ENCODE measurements at regions not wholly inside any gene's neighbourhood (a gene's known extent, or its start where the extent isn't known, plus 50 kb on each side); places are given as distances from the start of the nearest gene placed in this dataset.
"Not testable (repeated sequence)": the region's sequence is repeated elsewhere in the genome, so short reads cannot be mapped to it uniquely, and the experiment has no call there.

GRCh38 chr11:23318670-23319069 is 458.4 kb upstream of the CCDC179 start:
- no peak for TF ChIP-seq CTCF (IDR thresholded peaks at IDR 0.05; ENCODE audit: insufficient read depth, low read depth, low read length, missing control alignments)
- no peak overlapping the region for H3K4me3 ChIP-seq (ENCODE audit: low read depth, low read length)
- no peak for DNase-seq (ENCODE audit: low read depth)

GRCh38 chr11:23320131-23320530 is 459.9 kb upstream of the CCDC179 start:
- no peak for DNase-seq (ENCODE audit: low read depth)
- TF ChIP-seq CTCF (IDR thresholded peaks at IDR 0.05; ENCODE audit: insufficient read depth, low read depth, low read length, missing control alignments) = no peak
- no peak overlapping the region for H3K4me3 ChIP-seq (ENCODE audit: low read depth, low read length)

- H3K4me3 ChIP-seq (ENCODE audit: low read depth, low read length); DNase-seq (ENCODE audit: low read depth): not testable (repeated sequence)
Measured at GRCh38 chr11:23335586-23335985, 475.3 kb upstream of the CCDC179 start.

GRCh38 chr11:23336961-23337360 is 476.7 kb upstream of the CCDC179 start:
- H3K4me3 ChIP-seq (ENCODE audit: low read depth, low read length) = no peak overlapping the region
- no peak for DNase-seq (ENCODE audit: low read depth)
- TF ChIP-seq CTCF (IDR thresholded peaks at IDR 0.05; ENCODE audit: insufficient read depth, low read depth, low read length, missing control alignments) = no peak

- no peak overlapping the region for H3K4me3 ChIP-seq (ENCODE audit: low read depth, low read length)
- no peak for TF ChIP-seq CTCF (IDR thresholded peaks at IDR 0.05; ENCODE audit: insufficient read depth, low read depth, low read length, missing control alignments)
- no peak for DNase-seq (ENCODE audit: low read depth)
Measured at GRCh38 chr11:23353611-23354010, 493.3 kb upstream of the CCDC179 start.

- no peak for TF ChIP-seq CTCF (IDR thresholded peaks at IDR 0.05; ENCODE audit: insufficient read depth, low read depth, low read length, missing control alignments)
- no peak for DNase-seq (ENCODE audit: low read depth)
Measured at GRCh38 chr11:23359297-23359696, 499.0 kb upstream of the CCDC179 start.

GRCh38 chr11:23364076-23364475 is 503.8 kb upstream of the CCDC179 start:
- no peak overlapping the region for H3K4me3 ChIP-seq (ENCODE audit: low read depth, low read length)
- no peak for TF ChIP-seq CTCF (IDR thresholded peaks at IDR 0.05; ENCODE audit: insufficient read depth, low read depth, low read length, missing control alignments)
- DNase-seq (ENCODE audit: low read depth) = no peak

More at GRCh38 chr11:23359297-23359696, 499.0 kb upstream of the CCDC179 start:
- no peak overlapping the region for H3K4me3 ChIP-seq (ENCODE audit: low read depth, low read length)

Measured in GM12865 (cell line).